K562 (cell line): ENCODE measurements at regions not wholly inside any gene's neighbourhood (a gene's known extent, or its start where the extent isn't known, plus 50 kb on each side); places are given as distances from the start of the nearest gene placed in this dataset.

Source experiments
- ATAC-seq: fragments of 200-7000 bp; cut with Tn5 transposase; 3 replicates; pipeline ENCODE4 v1.9.1; 2020; ENCODE audit warnings: moderate library complexity
- BruUV-seq: library from RNA; stranded (reverse); fragments of 400-500 nt; replicated peaks from 2 replicates; lab custom pipeline; 2021; lab: Mats Ljungman, UMichigan
- CTCF ChIA-PET: fragments of 300-600 bp; formaldehyde crosslinking; extraction: SDS; loops from one replicate; lab custom pipeline; 2021; ENCODE audit warnings: low intra/inter-chr PET ratio; lab: Yijun Ruan, JAX
- POLR2A ChIA-PET: fragments of 300-600, 350-650 bp; sonication (Branson Sonifier 250); formaldehyde crosslinking; extraction: SDS; loops from one replicate; lab custom pipeline; 2021; ENCODE audit warnings: antibody characterized with exemption, inconsistent platforms; lab: Yijun Ruan, JAX
- DNase-seq, 4 experiments: peaks; one replicate each; pipeline versions ENCODE4 v3.0.0 to v3.0.0-alpha.2; 2011 to 2018; ENCODE audit warnings: low spot score in 3 of 4, mixed read lengths in 3 of 4; ENCODE audit errors: extremely low read depth in 1 of 4
- FAIRE-seq: peaks from 2 replicates; lab custom pipeline; 2011; peaks lifted over from hg19 to GRCh38; lab: Jason Lieb, UNC
- H2AFZ ChIP-seq: 2 replicates; pipeline ENCODE4 v1.6.0; 2011; ENCODE audit warnings: low read depth, low read length, control low read depth, inconsistent platforms
- H3K27ac ChIP-seq: fragments of 200-600 bp; 3 replicates; pipeline ENCODE4 v1.8.0; 2011; ENCODE audit warnings: low read depth, mild to moderate bottlenecking, control low read depth, inconsistent platforms, low read length, moderate library complexity, mixed read lengths; ENCODE audit errors: extremely low read depth
- H3K27me3 ChIP-seq, 2 experiments: fragments of 300-600 bp in 1 of 2; 2 replicates in 1 of 2; 3 replicates in 1 of 2; pipeline versions ENCODE4 v1.6.0 to v1.8.0; 2011; ENCODE audit warnings: inconsistent platforms in 2 of 2, low read length in 2 of 2, mild to moderate bottlenecking in 1 of 2, mixed read lengths in 1 of 2, moderate library complexity in 1 of 2; ENCODE audit not compliant: control insufficient read depth in 2 of 2, insufficient read depth in 2 of 2
- H3K36me3 ChIP-seq: fragments of 300-600 bp; 3 replicates; pipeline ENCODE4 v1.8.0; 2011; ENCODE audit warnings: mild to moderate bottlenecking, low read length, inconsistent platforms; ENCODE audit not compliant: control insufficient read depth, insufficient read depth
- H3K4me1 ChIP-seq, 2 experiments: fragments of 200-600 bp in 1 of 2; replicated peaks in 1 of 2; 2 replicates in 1 of 2; 3 replicates in 1 of 2; pipeline versions ENCODE4 v1.5.1 to v1.8.0; 2011; ENCODE audit warnings: inconsistent platforms in 2 of 2, low read length in 2 of 2, mild to moderate bottlenecking in 1 of 2, mixed read lengths in 1 of 2, moderate library complexity in 1 of 2; ENCODE audit not compliant: control insufficient read depth in 2 of 2, insufficient read depth in 2 of 2
- H3K4me2 ChIP-seq: 2 replicates; pipeline ENCODE4 v1.6.1; 2011; ENCODE audit warnings: low read length, control low read depth, inconsistent platforms, mixed read lengths; ENCODE audit not compliant: insufficient read depth
- H3K4me3 ChIP-seq: fragments of 200-600 bp; sonication (generic), shearing (Covaris generic); 2 replicates; pipeline ENCODE4 v1.5.1; 2016; ENCODE audit warnings: control low read depth, inconsistent platforms
- H3K79me2 ChIP-seq: fragments of 200-600 bp; 3 replicates; pipeline ENCODE4 v1.8.0; 2011; ENCODE audit warnings: low read length, inconsistent platforms; ENCODE audit not compliant: control insufficient read depth, insufficient read depth
- H3K9ac ChIP-seq, 2 experiments: 2 replicates each; pipeline versions ENCODE4 v1.6.0 to v1.6.1; 2011; ENCODE audit warnings: low read depth in 2 of 2, low read length in 2 of 2, control low read depth in 1 of 2, inconsistent platforms in 1 of 2, mild to moderate bottlenecking in 1 of 2, mixed read lengths in 1 of 2; ENCODE audit not compliant: insufficient read depth in 1 of 2
- H3K9me1 ChIP-seq: one replicate; pipeline ENCODE4 v1.6.0; 2011; ENCODE audit warnings: inconsistent platforms, mild to moderate bottlenecking, low read length, moderate library complexity; ENCODE audit not compliant: control insufficient read depth, insufficient read depth
- H3K9me3 ChIP-seq: replicated peaks from 2 replicates; pipeline ENCODE4 v1.5.1; 2011; ENCODE audit warnings: low read depth, low read length, inconsistent platforms; ENCODE audit not compliant: control insufficient read depth, insufficient read depth
- H4K20me1 ChIP-seq: replicated peaks from 2 replicates; pipeline ENCODE4 v1.6.1; 2011; ENCODE audit warnings: low read length, inconsistent platforms, mixed read lengths; ENCODE audit not compliant: control insufficient read depth, insufficient read depth
- ADNP ChIP-seq: fragments of 200-800 bp; sonication (Bioruptor generic); IDR thresholded peaks from 2 replicates; pipeline ENCODE4 v1.6.1; 2016; ENCODE audit warnings: missing genetic modification characterization, missing compliant biosample characterization
- ELF2 ChIP-seq: fragments of 250-450 bp; sonication (Bioruptor Pico); IDR thresholded peaks from 2 replicates; pipeline ENCODE4 v1.5.0; 2021; ENCODE audit warnings: mild to moderate bottlenecking
- ETS2 ChIP-seq: IDR thresholded peaks from 2 replicates; pipeline ENCODE4 v1.6.1; 2016; ENCODE audit warnings: borderline replicate concordance, missing genetic modification characterization, mild to moderate bottlenecking, moderate library complexity, missing compliant biosample characterization; ENCODE audit not compliant: poor library complexity, severe bottlenecking
- IRF1 ChIP-seq: sonication (generic); formaldehyde crosslinking; IDR thresholded peaks from 2 replicates; pipeline ENCODE4 v1.8.0; 2022; ENCODE audit warnings: missing genetic modification reagents, mild to moderate bottlenecking, borderline replicate concordance
- KHSRP ChIP-seq: fragments of 450-650 bp; IDR thresholded peaks from 2 replicates; pipeline ENCODE4 v1.6.1; 2017
- POU5F1 ChIP-seq: fragments of 150-350 bp; IDR thresholded peaks from 2 replicates; pipeline ENCODE4 v1.6.1; 2014; ENCODE audit warnings: borderline replicate concordance, low read length, low read depth, mild to moderate bottlenecking; ENCODE audit not compliant: partially characterized antibody
- PYGO2 ChIP-seq: fragments of 450-650 bp; IDR thresholded peaks from 2 replicates; pipeline ENCODE4 v1.6.1; 2016; ENCODE audit warnings: mild to moderate bottlenecking, missing genetic modification characterization, moderate library complexity, missing compliant biosample characterization
- SMAD4 ChIP-seq: fragments of 250-450 bp; sonication (Bioruptor Pico); conservative IDR thresholded peaks from 2 replicates; pipeline ENCODE4 v1.8.0; 2021; ENCODE audit warnings: inconsistent platforms, mild to moderate bottlenecking, moderate library complexity
- SRSF1 ChIP-seq: fragments of 200-400 bp; formaldehyde crosslinking; IDR thresholded peaks from 2 replicates; pipeline ENCODE4 v1.6.1; 2017; ENCODE audit warnings: mild to moderate bottlenecking, low read depth, low read length, moderate library complexity
- ZFPM2 ChIP-seq: fragments of 250-450 bp; sonication (Bioruptor Pico); IDR thresholded peaks from 2 replicates; pipeline ENCODE4 v1.5.1; 2022; ENCODE audit warnings: mild to moderate bottlenecking
- ZNF282 ChIP-seq: sonication (generic); formaldehyde crosslinking; IDR thresholded peaks from 2 replicates; pipeline ENCODE4 v1.8.1; 2023; ENCODE audit warnings: missing genetic modification reagents
- ZNF778 ChIP-seq: fragments of 450-650 bp; formaldehyde crosslinking; IDR thresholded peaks from 2 replicates; pipeline ENCODE4 v1.4.0; 2020; ENCODE audit warnings: mild to moderate bottlenecking, moderate library complexity
- WGBS: fragments of 100-300 bp; shearing (Covaris generic); methylation state at CpG from one replicate; pipeline ENCODE4 v1.1.6; 2016; ENCODE audit warnings: low coverage, mixed read lengths; ENCODE audit not compliant: insufficient coverage; ENCODE audit errors: missing lambda C conversion rate; 5-methylcytosine and 5-hydroxymethylcytosine counted together
- in situ Hi-C: fragments of 300-500 bp; cut with MboI; formaldehyde crosslinking; loops from 4 replicates; pipeline ENCODE4 v1.15.0; 2018; ENCODE audit warnings: inconsistent platforms, mixed read lengths
- intact Hi-C: fragments of 100-400 bp; cut with micrococcal nuclease; formaldehyde crosslinking; loops from 2 replicates; pipeline ENCODE4 v1.14.2; 2022

GRCh38 chr3:107275511-107275910 is 101.7 kb upstream of the CCDC54 start:
- no peaks in the 10 kb centered on the region for H3K79me2 ChIP-seq
- BruUV-seq, result no TSS peak
- WGBS, result 0% methylated on average over 2 of the region's 2 CpGs
- no peak overlapping the region for H3K9ac ChIP-seq
- DNase-seq, result no peak
- in situ Hi-C loops, result no loop called here
- H2AFZ ChIP-seq, result no peak overlapping the region
- no peak overlapping the region for H3K4me2 ChIP-seq
- no peak overlapping the region for H3K27ac ChIP-seq
- ChIA-PET POLR2A (no interaction called here), CTCF (no interaction called here)
- no peaks in the 10 kb centered on the region for H3K27me3 ChIP-seq
- intact Hi-C loops, result no loop called here
- no peaks in the 10 kb centered on the region for H3K9me1 ChIP-seq
- no peak for FAIRE-seq
- H3K36me3 ChIP-seq, result no peaks in the 10 kb centered on the region
- no peaks in the 10 kb centered on the region for H4K20me1 ChIP-seq
- no peaks in the 10 kb centered on the region for H3K9me3 ChIP-seq
- no peak for ATAC-seq
- no peak overlapping the region for H3K4me3 ChIP-seq
- no peak for TF ChIP-seq ZNF282 (CRISPR knock-in tag)
- TF ChIP-seq ETS2 (tag), result no peak
- TF ChIP-seq ZNF778, result no peak
- no peak for TF ChIP-seq SMAD4 (CRISPR knock-in tag)
- no peak for TF ChIP-seq POU5F1
- TF ChIP-seq SRSF1, result no peak
- TF ChIP-seq KHSRP, result no peak
- no peak for TF ChIP-seq ELF2 (CRISPR knock-in tag)
- no peak for TF ChIP-seq ZFPM2 (CRISPR knock-in tag)
- no peak for TF ChIP-seq PYGO2 (tag)
- no peak for TF ChIP-seq IRF1 (CRISPR knock-in tag)
- no peak for TF ChIP-seq ADNP (tag)
- no peaks in the 10 kb centered on the region for H3K4me1 ChIP-seq
